ENCODE measurements at regions not wholly inside any gene's neighbourhood (a gene's known extent, or its start where the extent isn't known, plus 50 kb on each side); places are given as distances from the start of the nearest gene placed in this dataset.

- no peak for TF ChIP-seq SAP30 (IDR thresholded peaks at IDR 0.05; ENCODE audit: insufficient read depth, insufficient replicate concordance, low read length)
- TF ChIP-seq POLR2AphosphoS5 (IDR thresholded peaks at IDR 0.05; ENCODE audit: low read depth, low read length), result no peak
- no peak for TF ChIP-seq CEBPB (IDR thresholded peaks at IDR 0.05; ENCODE audit: low read depth, low read length)
These were observed 78.3 kb downstream of the HHEX start (continued) for GRCh38 chr10:92768104-92768503.

Data from H1 (cell line).